Activated T-helper 17 cell treated with anti-CD3 and anti-CD28 coated beads, Interleukin-2, amount 50 U/mL, for 72 hours (primary cell): ENCODE measurements at regions not wholly inside any gene's neighbourhood (a gene's known extent, or its start where the extent isn't known, plus 50 kb on each side); places are given as distances from the start of the nearest gene placed in this dataset.
"Not testable (repeated sequence)": the region's sequence is repeated elsewhere in the genome, so short reads cannot be mapped to it uniquely, and the experiment has no call there.

Source experiments
- ATAC-seq: fragments of 150-1000 bp; cut with Tn5 transposase; replicated peaks from 2 replicates; pipeline ENCODE4 v1.10.0; 2021; ENCODE audit warnings: mild to moderate bottlenecking, moderate library complexity
- H3K27ac Mint-ChIP-seq: one replicate; pipeline ENCODE4 v1.8.0; 2022; ENCODE audit warnings: mixed read lengths
- H3K27me3 Mint-ChIP-seq: one replicate; pipeline ENCODE4 v1.8.0; 2022; ENCODE audit warnings: mixed read lengths
- H3K36me3 Mint-ChIP-seq: one replicate; pipeline ENCODE4 v1.8.0; 2022; ENCODE audit warnings: low read depth, mild to moderate bottlenecking, mixed read lengths
- H3K4me1 Mint-ChIP-seq: one replicate; pipeline ENCODE4 v1.8.0; 2022; ENCODE audit warnings: mixed read lengths
- H3K4me3 Mint-ChIP-seq: one replicate; pipeline ENCODE4 v1.8.0; 2022; ENCODE audit warnings: mild to moderate bottlenecking, mixed read lengths
- H3K9me3 Mint-ChIP-seq: one replicate; pipeline ENCODE4 v1.8.0; 2022; ENCODE audit warnings: mixed read lengths

- Mint-ChIP-seq H3K36me3 (no peaks in the 10 kb centered on the region), H3K9me3 (no peaks in the 10 kb centered on the region), H3K4me3 (no peak overlapping the region), H3K27me3 (no peaks in the 10 kb centered on the region), H3K27ac (no peak overlapping the region), H3K4me1 (no peaks in the 10 kb centered on the region)
- no peak for ATAC-seq
Measured at GRCh38 chr10:34957531-34957930, 132.6 kb downstream of the CUL2 start.

DNA sequence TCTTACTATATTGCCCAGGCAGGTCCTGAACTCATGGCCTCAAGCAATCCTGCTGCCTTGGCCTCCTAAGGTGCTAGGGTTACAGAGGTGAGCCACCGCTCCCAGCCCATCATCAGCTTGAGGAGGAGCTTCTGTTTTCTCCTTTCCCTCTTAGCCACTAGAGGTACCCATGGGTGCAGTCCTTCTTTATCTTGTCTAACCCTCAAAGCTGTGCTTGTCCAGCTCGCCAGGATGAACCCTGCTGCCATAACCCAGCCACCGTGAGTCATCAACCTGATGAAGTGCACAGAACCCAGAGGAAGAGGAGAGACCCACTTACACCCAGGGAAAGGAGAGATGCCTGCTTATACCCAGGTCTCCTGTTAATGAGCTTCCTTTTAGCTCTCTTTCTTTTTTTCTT, 133.4 kb downstream of the CUL2 start:
- ATAC-seq = no peak
- Mint-ChIP-seq H3K27ac (no peak overlapping the region), H3K9me3 (no peaks in the 10 kb centered on the region), H3K27me3 (no peaks in the 10 kb centered on the region), H3K4me1 (no peaks in the 10 kb centered on the region), H3K4me3 (no peak overlapping the region), H3K36me3 (no peaks in the 10 kb centered on the region)

GRCh38 chr10:34955391-34955790, 134.8 kb downstream of the CUL2 start:
- Mint-ChIP-seq H3K27me3 (no peaks in the 10 kb centered on the region), H3K27ac (no peak overlapping the region), H3K4me1 (no peaks in the 10 kb centered on the region), H3K9me3 (no peaks in the 10 kb centered on the region), H3K36me3 (no peaks in the 10 kb centered on the region), H3K4me3 (no peak overlapping the region)
- no peak for ATAC-seq

DNA sequence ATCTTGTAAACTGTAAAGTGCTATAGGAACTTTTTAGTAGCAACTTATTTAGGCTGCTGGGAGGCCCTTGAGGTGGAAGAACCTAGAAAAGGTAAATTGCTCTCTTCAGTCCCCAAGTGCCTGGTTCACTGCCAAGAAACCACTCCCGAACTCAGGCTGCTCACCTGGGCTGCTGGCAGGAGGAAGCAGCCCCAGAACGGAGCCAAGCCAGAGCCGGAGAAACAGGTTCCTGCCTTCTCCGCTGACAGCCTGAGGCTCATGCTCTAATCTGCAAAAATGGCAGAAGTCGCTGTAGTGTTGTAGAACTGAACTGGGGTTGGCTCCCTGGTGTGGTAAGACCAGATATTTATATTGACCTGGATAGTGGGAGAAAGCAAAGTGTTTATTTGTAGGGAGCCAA, 136.0 kb downstream of the CUL2 start:
- no peaks in the 10 kb centered on the region for H3K9me3 Mint-ChIP-seq
- H3K4me1 Mint-ChIP-seq = no peaks in the 10 kb centered on the region
- H3K4me3 Mint-ChIP-seq = no peak overlapping the region
- H3K36me3 Mint-ChIP-seq = no peaks in the 10 kb centered on the region
- no peak overlapping the region for H3K27ac Mint-ChIP-seq
- ATAC-seq = no peak
- no peaks in the 10 kb centered on the region for H3K27me3 Mint-ChIP-seq

DNA sequence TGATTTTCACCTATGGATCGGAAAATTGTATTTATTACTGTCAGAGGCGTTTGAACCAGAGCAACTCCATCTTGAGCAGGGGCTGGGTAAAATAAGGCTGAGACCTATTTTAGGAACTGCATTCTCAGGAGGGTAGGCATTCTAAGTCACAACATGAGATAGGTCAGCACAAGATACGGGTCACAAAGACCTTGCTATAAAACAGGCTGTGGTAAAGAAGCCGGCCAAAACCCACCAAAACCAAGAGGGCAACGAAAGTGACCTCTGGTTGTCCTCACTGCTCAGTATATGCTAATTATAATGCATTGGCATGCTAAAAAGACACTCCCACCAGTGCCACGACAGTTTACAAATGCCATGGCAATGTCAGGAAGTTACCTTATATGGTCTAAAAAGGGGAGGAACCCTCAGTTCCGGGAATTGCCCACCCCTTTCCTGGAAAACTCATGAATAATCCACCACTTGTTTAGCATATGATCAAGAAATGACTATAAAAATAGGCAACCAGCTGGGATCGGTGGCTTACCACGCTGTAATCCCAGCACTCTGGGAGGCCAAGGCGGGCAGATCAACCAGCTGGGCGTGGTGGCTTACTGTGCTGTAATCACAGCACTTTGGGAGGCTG, 136.3 kb upstream of the PARD3 start:
- H3K36me3 Mint-ChIP-seq, H3K9me3 Mint-ChIP-seq, H3K27me3 Mint-ChIP-seq, H3K4me1 Mint-ChIP-seq, H3K27ac Mint-ChIP-seq, H3K4me3 Mint-ChIP-seq: not testable (repeated sequence)
- ATAC-seq = peak; percentile 80

DNA sequence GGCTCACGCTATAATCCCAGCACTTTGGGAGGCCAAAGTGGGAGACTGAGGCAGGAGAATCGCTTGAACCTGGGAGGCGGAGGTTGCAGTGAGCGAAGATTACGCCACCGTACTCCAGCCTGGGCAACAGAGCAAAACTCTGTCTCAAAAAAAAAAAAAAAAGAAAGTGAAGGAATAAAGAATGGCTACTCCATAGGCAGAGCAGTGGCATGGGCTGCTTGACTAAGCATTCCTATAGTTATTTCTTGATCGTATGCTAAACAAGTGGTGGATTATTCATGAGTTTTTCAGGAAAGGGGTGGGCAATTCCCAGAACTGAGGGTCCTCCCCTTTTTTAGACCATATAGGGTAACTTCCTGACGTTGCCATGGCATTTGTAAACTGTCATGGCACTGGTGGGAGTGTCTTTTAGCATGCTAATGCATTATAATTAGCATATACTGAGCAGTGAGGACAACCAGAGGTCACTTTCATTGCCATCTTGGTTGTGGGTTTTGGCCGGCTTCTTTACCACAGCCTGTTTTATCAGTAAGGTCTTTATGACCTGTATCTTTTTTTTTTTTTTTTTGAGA, 130.9 kb upstream of the PARD3 start:
- not testable (repeated sequence) for H3K27ac Mint-ChIP-seq, H3K4me1 Mint-ChIP-seq, H3K9me3 Mint-ChIP-seq, H3K4me3 Mint-ChIP-seq, ATAC-seq, H3K36me3 Mint-ChIP-seq
- peaks cover 14% of the 10 kb centered on the region for H3K27me3 Mint-ChIP-seq

DNA sequence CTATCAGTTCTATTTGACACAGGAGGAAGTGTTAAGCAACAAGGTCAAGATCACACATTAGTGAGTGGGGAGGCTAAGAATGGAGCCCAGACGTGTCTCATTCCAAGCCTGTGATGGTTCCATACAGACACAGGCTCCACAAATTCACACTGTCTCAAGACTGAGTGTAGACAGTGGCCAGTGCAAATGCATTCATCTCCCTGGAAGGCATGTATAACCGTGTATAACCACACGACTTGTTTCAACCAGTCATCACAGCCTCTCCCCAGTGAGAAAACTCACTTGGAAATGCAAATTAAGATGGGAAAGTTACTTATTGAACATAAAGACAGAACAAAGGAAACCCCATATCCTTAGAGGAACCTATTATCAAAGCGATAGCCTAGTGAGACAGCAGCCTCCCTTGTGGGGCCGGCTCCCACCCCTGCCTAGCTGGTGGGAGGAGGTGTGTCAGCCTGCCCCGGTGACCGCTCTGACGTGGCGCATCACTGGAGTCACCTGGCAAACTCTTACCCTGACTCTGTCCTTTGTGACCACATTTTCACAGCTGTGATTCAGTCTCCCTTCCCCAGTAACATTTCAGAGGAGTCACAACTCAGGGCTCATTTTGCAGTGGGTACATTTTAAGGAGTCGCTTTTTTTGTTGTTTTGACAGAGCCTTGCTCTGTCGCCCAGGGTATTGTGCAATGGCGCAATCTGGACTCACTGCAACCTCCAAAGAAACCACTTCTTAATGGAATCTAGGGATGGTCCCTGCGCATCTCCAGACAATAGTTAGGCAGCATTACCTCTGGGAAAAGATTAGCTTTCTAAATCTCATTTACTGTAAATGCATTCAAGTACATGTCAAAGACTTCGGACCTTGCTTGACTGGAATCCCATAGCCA, 126.6 kb upstream of the PARD3 start:
- H3K36me3 Mint-ChIP-seq = no peaks in the 10 kb centered on the region
- peak; percentile 37 for ATAC-seq
- no peaks in the 10 kb centered on the region for H3K9me3 Mint-ChIP-seq
- no peaks in the 10 kb centered on the region for H3K4me1 Mint-ChIP-seq
- H3K27me3 Mint-ChIP-seq = peaks cover 12% of the 10 kb centered on the region
- no peak overlapping the region for H3K27ac Mint-ChIP-seq
- no peak overlapping the region for H3K4me3 Mint-ChIP-seq

DNA sequence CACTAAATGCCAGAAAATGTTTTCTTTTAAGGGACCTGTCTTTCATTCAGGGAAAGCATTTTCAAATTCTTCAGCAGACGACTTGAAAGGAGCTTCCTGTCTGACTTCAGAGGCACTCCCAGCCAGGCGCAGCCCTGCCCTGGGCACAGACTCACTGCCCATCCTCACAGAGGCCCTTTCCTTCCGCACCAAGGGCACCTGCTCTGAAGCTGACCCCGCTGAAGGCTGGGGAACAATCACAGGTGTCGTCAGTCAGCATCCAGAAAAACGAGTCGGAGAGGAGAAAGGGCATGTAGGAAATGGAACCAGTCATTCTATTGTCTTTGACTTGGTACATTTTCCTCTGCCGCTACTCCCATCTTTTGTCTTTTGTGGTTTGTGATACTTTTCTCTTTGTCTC, 125.3 kb upstream of the PARD3 start:
- no peak overlapping the region for H3K27ac Mint-ChIP-seq
- ATAC-seq = no peak
- no peaks in the 10 kb centered on the region for H3K9me3 Mint-ChIP-seq
- no peaks in the 10 kb centered on the region for H3K4me1 Mint-ChIP-seq
- H3K36me3 Mint-ChIP-seq = no peaks in the 10 kb centered on the region
- H3K27me3 Mint-ChIP-seq = peaks cover 10% of the 10 kb centered on the region
- H3K4me3 Mint-ChIP-seq = no peak overlapping the region

DNA sequence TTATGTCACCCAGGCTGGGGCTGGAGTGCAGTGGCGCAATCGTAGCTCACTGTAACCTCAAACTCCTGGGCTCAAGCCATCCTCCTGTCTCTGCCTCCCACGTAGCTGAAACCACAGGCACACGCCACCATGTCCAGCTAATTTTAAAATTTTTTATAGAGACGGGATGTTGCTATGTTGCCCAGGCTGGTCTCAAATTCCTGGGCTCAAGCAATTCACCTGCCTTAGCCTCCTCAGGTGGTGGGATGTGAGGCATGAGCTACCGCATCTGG, 123.2 kb upstream of the PARD3 start:
- H3K27ac Mint-ChIP-seq = no peak overlapping the region
- no peaks in the 10 kb centered on the region for H3K4me1 Mint-ChIP-seq
- H3K36me3 Mint-ChIP-seq = no peaks in the 10 kb centered on the region
- H3K27me3 Mint-ChIP-seq = peaks cover 9% of the 10 kb centered on the region
- no peak overlapping the region for H3K4me3 Mint-ChIP-seq
- no peaks in the 10 kb centered on the region for H3K9me3 Mint-ChIP-seq
- ATAC-seq = no peak

GRCh38 chr10:34937643-34938398, 122.7 kb upstream of the PARD3 start:
- not testable (repeated sequence) for ATAC-seq, H3K4me1 Mint-ChIP-seq, H3K36me3 Mint-ChIP-seq, H3K27me3 Mint-ChIP-seq, H3K27ac Mint-ChIP-seq, H3K4me3 Mint-ChIP-seq, H3K9me3 Mint-ChIP-seq

GRCh38 chr10:34936061-34936460, 121.0 kb upstream of the PARD3 start:
- no peaks in the 10 kb centered on the region for H3K9me3 Mint-ChIP-seq
- H3K27ac Mint-ChIP-seq = no peak overlapping the region
- H3K36me3 Mint-ChIP-seq = no peaks in the 10 kb centered on the region
- H3K4me1 Mint-ChIP-seq = no peaks in the 10 kb centered on the region
- no peak for ATAC-seq
- H3K4me3 Mint-ChIP-seq = no peak overlapping the region
- H3K27me3 Mint-ChIP-seq = peaks cover 5% of the 10 kb centered on the region

DNA sequence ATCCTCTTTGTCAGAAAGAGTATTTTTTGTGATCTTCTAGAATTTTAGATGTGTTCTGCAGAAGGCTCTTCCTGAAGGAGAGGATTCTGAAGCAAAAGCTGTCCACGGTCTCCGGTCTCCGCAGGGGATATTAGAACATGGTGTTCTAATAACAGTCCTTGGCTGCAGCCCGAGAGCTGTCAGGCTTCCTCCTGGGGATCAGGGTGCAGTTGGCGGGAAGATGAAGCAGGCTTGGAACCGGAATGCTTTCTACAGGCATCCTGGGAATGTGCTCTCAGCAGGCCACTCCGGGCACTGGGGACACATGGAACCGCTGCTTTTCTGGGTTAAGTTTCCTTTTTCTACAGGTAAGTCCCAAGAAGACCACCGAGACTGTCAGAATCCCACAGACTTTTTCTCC, 118.6 kb upstream of the PARD3 start:
- no peaks in the 10 kb centered on the region for H3K4me1 Mint-ChIP-seq
- no peaks in the 10 kb centered on the region for H3K9me3 Mint-ChIP-seq
- no peaks in the 10 kb centered on the region for H3K27me3 Mint-ChIP-seq
- H3K4me3 Mint-ChIP-seq = no peak overlapping the region
- no peak for ATAC-seq
- H3K36me3 Mint-ChIP-seq = no peaks in the 10 kb centered on the region
- H3K27ac Mint-ChIP-seq = no peak overlapping the region

- no peaks in the 10 kb centered on the region for H3K9me3 Mint-ChIP-seq
- H3K4me3 Mint-ChIP-seq = no peak overlapping the region
- no peaks in the 10 kb centered on the region for H3K27me3 Mint-ChIP-seq
- ATAC-seq = no peak
- no peaks in the 10 kb centered on the region for H3K4me1 Mint-ChIP-seq
- H3K27ac Mint-ChIP-seq = no peak overlapping the region
- H3K36me3 Mint-ChIP-seq = no peaks in the 10 kb centered on the region
Measured at GRCh38 chr10:34932235-34932634, 117.1 kb upstream of the PARD3 start.

- no peaks in the 10 kb centered on the region for H3K27me3 Mint-ChIP-seq
- no peak overlapping the region for H3K4me3 Mint-ChIP-seq
- no peaks in the 10 kb centered on the region for H3K9me3 Mint-ChIP-seq
- ATAC-seq = no peak
- no peak overlapping the region for H3K27ac Mint-ChIP-seq
- H3K4me1 Mint-ChIP-seq = no peaks in the 10 kb centered on the region
- H3K36me3 Mint-ChIP-seq = no peaks in the 10 kb centered on the region
Measured at GRCh38 chr10:34931216-34931615, 116.1 kb upstream of the PARD3 start.

DNA sequence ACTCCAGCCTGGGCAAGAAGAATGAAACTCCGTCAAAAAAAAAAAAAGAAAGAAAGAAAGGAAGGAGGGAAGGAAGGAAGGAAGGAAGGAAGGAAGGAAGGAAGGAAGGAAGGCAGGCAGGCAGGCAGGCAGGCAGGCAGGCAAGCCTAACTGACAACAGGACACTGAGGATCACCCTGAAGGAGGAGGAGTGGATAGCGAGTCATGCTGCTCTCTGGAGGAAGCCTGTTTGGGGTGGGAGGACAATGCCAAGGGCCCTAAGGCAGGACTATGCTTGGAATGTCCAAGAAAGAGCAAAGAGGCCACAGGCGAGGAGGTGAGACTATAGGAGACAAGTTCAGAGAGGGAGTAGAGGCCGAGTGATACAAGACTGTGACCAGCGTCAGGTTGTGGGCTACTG, 107.0 kb upstream of the PARD3 start:
- no peaks in the 10 kb centered on the region for H3K4me1 Mint-ChIP-seq
- no peak for ATAC-seq
- H3K27ac Mint-ChIP-seq = no peak overlapping the region
- no peak overlapping the region for H3K4me3 Mint-ChIP-seq
- H3K9me3 Mint-ChIP-seq = peaks cover 5% of the 10 kb centered on the region
- H3K36me3 Mint-ChIP-seq = no peaks in the 10 kb centered on the region
- H3K27me3 Mint-ChIP-seq = peaks cover 4% of the 10 kb centered on the region
